Mucosa of descending colon (tissue), 3 donors: ENCODE measurements at regions not wholly inside any gene's neighbourhood (a gene's known extent, or its start where the extent isn't known, plus 50 kb on each side); places are given as distances from the start of the nearest gene placed in this dataset.

Source experiments
- ATAC-seq: fragments of 200-7000 bp; cut with Tn5 transposase; one replicate; pipeline ENCODE4 v1.9.1; 2020; ENCODE audit warnings: mild to moderate bottlenecking, moderate library complexity
- DNase-seq, 3 donors: peaks; one replicate each; pipeline ENCODE4 v3.0.0-alpha.2; 2020
- H3K36me3 ChIP-seq: fragments of 200-600 bp; one replicate; pipeline ENCODE4 v1.8.0; 2021; ENCODE audit warnings: low read depth, mild to moderate bottlenecking
- H3K4me1 ChIP-seq: fragments of 200-600 bp; one replicate; pipeline ENCODE4 v1.8.0; 2021; ENCODE audit warnings: low read depth, mild to moderate bottlenecking
- H3K4me3 ChIP-seq: fragments of 200-600 bp; one replicate; pipeline ENCODE4 v1.8.0; 2021; ENCODE audit warnings: mild to moderate bottlenecking
- H3K9me3 ChIP-seq: fragments of 200-600 bp; one replicate; pipeline ENCODE4 v1.8.0; 2021; ENCODE audit warnings: mild to moderate bottlenecking
- CTCF ChIP-seq: fragments of 200-600 bp; IDR thresholded peaks from one replicate; pipeline ENCODE4 v1.8.0; 2022; ENCODE audit warnings: antibody characterized with exemption, mild to moderate bottlenecking
- intact Hi-C, 2 donors: fragments of 100-400 bp; cut with DNase I in 1 of 2; cut with micrococcal nuclease in 1 of 2; formaldehyde crosslinking; loops; one replicate each; pipeline versions ENCODE4 v1.11.0 to v1.11.1; 2022; cut with DNase I, micrococcal nuclease
- donor health status: DM: no; HTN: no; CAD: no; lungs with moderate emphysema.
- donor health status: DM: no; HTN: no; CAD: no.
- donor health status: DM: no; HTN: yes; CAD: no.

DNA sequence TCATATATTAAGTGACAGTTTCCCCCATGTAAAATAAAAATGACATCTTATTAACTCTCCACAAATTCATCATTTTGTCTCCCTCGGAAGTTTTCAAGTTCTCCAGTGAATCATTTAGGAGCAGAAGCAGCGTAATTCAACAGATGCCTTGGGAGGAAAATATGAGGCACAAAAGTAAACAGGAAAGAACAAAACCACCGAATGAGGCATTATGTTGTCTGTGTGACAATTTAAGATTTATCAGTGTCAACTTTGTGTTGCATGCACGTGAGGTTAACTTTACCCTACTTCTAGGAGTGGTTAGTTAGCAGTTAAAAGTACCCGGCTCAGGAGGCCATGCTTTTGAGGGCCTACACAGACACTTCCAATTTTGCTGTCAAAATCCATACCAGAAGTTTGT, 258.6 kb downstream of the IPO8 start:
- H3K4me1 ChIP-seq = no peaks in the 10 kb centered on the region
- ATAC-seq (no peak), DNase-seq (no peak)
- H3K4me3 ChIP-seq = no peak overlapping the region
- no peak for TF ChIP-seq CTCF
- no peaks in the 10 kb centered on the region for H3K36me3 ChIP-seq
- intact Hi-C loops = no loop called here
- H3K9me3 ChIP-seq = no peaks in the 10 kb centered on the region

- H3K36me3 ChIP-seq = no peaks in the 10 kb centered on the region
- no peaks in the 10 kb centered on the region for H3K4me1 ChIP-seq
- no peak for ATAC-seq
- DNase-seq = no peak
- TF ChIP-seq CTCF = no peak
- intact Hi-C loops = no loop called here
- H3K4me3 ChIP-seq = no peak overlapping the region
- peaks cover 19% of the 10 kb centered on the region for H3K9me3 ChIP-seq
Observed at GRCh38 chr12:30428098-30428497, 267.6 kb downstream of the IPO8 start.

DNA sequence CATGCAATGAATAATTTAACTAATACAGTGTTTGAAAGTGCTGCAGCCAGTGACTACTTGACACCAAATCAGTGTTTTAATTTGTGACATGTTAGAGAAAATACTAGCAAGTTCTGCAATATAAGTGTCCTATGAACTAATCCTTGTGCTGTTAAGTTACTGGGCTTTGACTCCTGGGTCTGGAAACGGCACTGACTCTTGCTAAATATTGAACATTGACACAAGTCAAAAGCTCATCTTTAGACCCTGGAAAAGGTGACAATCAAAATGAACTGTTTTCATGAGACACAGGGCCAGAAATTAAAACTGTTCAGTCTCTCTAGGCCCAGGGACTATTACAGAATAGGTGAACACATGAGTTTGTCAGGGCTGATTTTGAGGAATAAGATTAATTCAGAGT, 268.1 kb downstream of the IPO8 start:
- DNase-seq = no peak
- Histone ChIP-seq H3K9me3 (peaks cover 19% of the 10 kb centered on the region), H3K4me1 (no peaks in the 10 kb centered on the region), H3K4me3 (no peak overlapping the region), H3K36me3 (no peaks in the 10 kb centered on the region)
- intact Hi-C loops = no loop called here
- TF ChIP-seq CTCF = no peak
- ATAC-seq = no peak

GRCh38 chr12:30425445-30425844, 270.2 kb downstream of the IPO8 start:
- Histone ChIP-seq H3K4me1 (no peaks in the 10 kb centered on the region), H3K36me3 (no peaks in the 10 kb centered on the region), H3K4me3 (no peak overlapping the region), H3K9me3 (peaks cover 17% of the 10 kb centered on the region)
- DNase-seq = no peak
- ATAC-seq = no peak
- intact Hi-C loops = no loop called here
- no peak for TF ChIP-seq CTCF

DNA sequence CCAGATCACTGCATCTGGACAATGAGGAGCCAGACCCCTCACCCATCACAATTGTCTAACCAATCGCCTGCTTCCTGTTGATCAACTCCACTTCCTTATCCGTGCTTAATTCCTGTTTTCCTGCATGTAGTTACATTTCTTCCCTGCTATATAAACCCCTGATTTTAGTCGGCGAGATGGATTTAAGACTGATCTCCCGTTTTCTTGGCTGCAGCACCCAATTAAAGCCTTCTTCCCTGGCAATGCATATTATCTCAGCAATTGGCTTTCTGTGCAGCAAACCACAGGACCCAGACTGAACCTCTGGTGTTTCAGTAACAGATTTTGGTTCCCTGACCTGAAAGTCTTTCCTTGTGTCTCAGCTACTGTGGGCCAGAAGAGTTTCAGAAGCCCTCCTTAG, 272.3 kb downstream of the IPO8 start:
- H3K4me3 ChIP-seq = no peak overlapping the region
- intact Hi-C loops = no loop called here

More for the DNA sequence above, 272.3 kb downstream of the IPO8 start:
- H3K4me1 ChIP-seq = no peaks in the 10 kb centered on the region
- peaks cover 21% of the 10 kb centered on the region for H3K9me3 ChIP-seq
- no peaks in the 10 kb centered on the region for H3K36me3 ChIP-seq
- no peak for ATAC-seq
- no peak for DNase-seq
- TF ChIP-seq CTCF = no peak
